Psoas muscle (tissue), 7 donors: ENCODE measurements at regions not wholly inside any gene's neighbourhood (a gene's known extent, or its start where the extent isn't known, plus 50 kb on each side); places are given as distances from the start of the nearest gene placed in this dataset.

Experiments used
- ATAC-seq, 4 donors: fragments of 200-7000 bp; cut with Tn5 transposase; one replicate each; pipeline ENCODE4 v1.9.1; 2020; ENCODE audit warnings: moderate library complexity in 3 of 4, mild to moderate bottlenecking in 2 of 4
- DNase-seq, 2 donors: peaks; one replicate each; pipeline ENCODE4 v3.0.0-alpha.2; 2020
- H3K27ac ChIP-seq: fragments of 200-600 bp; one replicate; pipeline ENCODE4 v1.8.0; 2022
- H3K27me3 ChIP-seq, 3 donors: fragments of 200-600 bp in 1 of 3; one replicate each; pipeline versions ENCODE4 v1.6.1 to v1.8.0; 2013 to 2022; ENCODE audit warnings: low read length in 2 of 3, mild to moderate bottlenecking in 2 of 3, moderate library complexity in 1 of 3; ENCODE audit not compliant: insufficient read depth in 3 of 3
- H3K36me3 ChIP-seq, 2 donors: fragments of 200-600 bp in 1 of 2; one replicate each; pipeline versions ENCODE4 v1.6.1 to v1.8.0; 2013 to 2022; ENCODE audit warnings: low read depth in 1 of 2, mild to moderate bottlenecking in 1 of 2, moderate library complexity in 1 of 2; ENCODE audit not compliant: insufficient read depth in 1 of 2
- H3K4me1 ChIP-seq: fragments of 200-600 bp; one replicate; pipeline ENCODE4 v1.8.0; 2022
- H3K4me3 ChIP-seq: fragments of 200-600 bp; one replicate; pipeline ENCODE4 v1.8.0; 2022; ENCODE audit warnings: mild to moderate bottlenecking
- H3K9me3 ChIP-seq: fragments of 200-600 bp; one replicate; pipeline ENCODE4 v1.8.0; 2022
- CTCF ChIP-seq: fragments of 200-600 bp; IDR thresholded peaks from one replicate; pipeline ENCODE4 v1.8.0; 2022; ENCODE audit warnings: antibody characterized with exemption
- WGBS, 3 donors: extraction: QIAGEN DNeasy Blood & Tissue Kit; methylation state at CpG; one replicate each; pipeline versions ENCODE4 v1.1.6 to v1.1.7; 2013; 5-methylcytosine and 5-hydroxymethylcytosine counted together
- intact Hi-C, 2 donors: fragments of 100-400 bp; cut with DNase I; formaldehyde crosslinking; loops; one replicate each; pipeline versions ENCODE4 v1.11.0 to v1.14.2; 2022
- donor health status: healthy with polysubstance abuse.
- donor health status: DM: no; HTN: no; CAD: no; lungs with moderate emphysema.
- donor health status: Bipolar disorder and iron deficiency.
- donor health status: healthy.
- donor health status: DM: yes; HTN: yes; CAD: no.
- donor health status: DM: no; HTN: no; CAD: no.
- donor health status: DM: yes; HTN: yes; CAD: no.

- intact Hi-C loops: no loop called here
- DNase-seq: no peak
- Histone ChIP-seq H3K27ac (no peak overlapping the region), H3K27me3 (no peaks in the 10 kb centered on the region), H3K4me3 (no peak overlapping the region), H3K4me1 (no peaks in the 10 kb centered on the region), H3K9me3 (no peaks in the 10 kb centered on the region), H3K36me3 (no peaks in the 10 kb centered on the region)
- 75 to 82% (median 76%) methylated on average over 3 of the region's 3 CpGs for WGBS, 3 donors
- TF ChIP-seq CTCF: no peak
- no peak for ATAC-seq
Measured at GRCh38 chr3:182592747-182593146, 200.6 kb upstream of the ATP11B start.

GRCh38 chr3:182596676-182597410 lies 196.5 kb upstream of the ATP11B start:
- Histone ChIP-seq H3K4me3 (no peak overlapping the region), H3K27ac (no peak overlapping the region), H3K9me3 (no peaks in the 10 kb centered on the region), H3K36me3 (no peaks in the 10 kb centered on the region), H3K4me1 (no peaks in the 10 kb centered on the region), H3K27me3 (no peaks in the 10 kb centered on the region)
- no peak for TF ChIP-seq CTCF
- intact Hi-C loops: no loop called here
- no peak for DNase-seq
- ATAC-seq: no peak
- WGBS, 3 donors: 82 to 83% (median 83%) methylated on average over 17 of the region's 17 CpGs

DNA sequence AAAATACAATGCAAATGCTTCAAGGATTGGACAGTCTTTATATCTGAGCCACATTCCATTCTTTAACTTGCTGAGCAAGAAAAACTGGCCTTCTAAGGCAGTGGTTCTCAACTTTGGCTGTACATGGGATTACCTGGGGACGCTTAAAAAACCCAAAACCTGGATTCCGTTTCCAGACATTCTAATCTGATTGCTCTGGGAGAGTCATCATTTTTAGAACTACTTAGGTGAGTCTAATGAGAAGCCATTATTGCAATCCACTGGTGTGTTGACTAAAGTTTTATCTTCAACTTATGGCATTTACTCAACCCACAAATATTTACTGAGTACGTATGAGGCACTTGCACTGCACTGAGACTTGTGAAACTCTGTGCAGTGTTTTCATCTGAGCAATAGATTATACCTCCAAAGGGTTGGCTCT lies 195.7 kb upstream of the ATP11B start:
- ATAC-seq (no peak), DNase-seq (no peak)
- WGBS, 3 donors: 88 to 90% (median 89%) methylated on average over 3 of the region's 3 CpGs
- Histone ChIP-seq H3K9me3 (no peaks in the 10 kb centered on the region), H3K4me3 (no peak overlapping the region), H3K27me3 (no peaks in the 10 kb centered on the region), H3K36me3 (no peaks in the 10 kb centered on the region), H3K4me1 (no peaks in the 10 kb centered on the region), H3K27ac (no peak overlapping the region)
- intact Hi-C loops: no loop called here
- no peak for TF ChIP-seq CTCF

- H3K4me1 ChIP-seq: no peaks in the 10 kb centered on the region
- DNase-seq (no peak), ATAC-seq (no peak)
- no peak overlapping the region for H3K4me3 ChIP-seq
- no peaks in the 10 kb centered on the region for H3K36me3 ChIP-seq
- no peak overlapping the region for H3K27ac ChIP-seq
- H3K9me3 ChIP-seq: no peaks in the 10 kb centered on the region
- WGBS, 3 donors: 47 to 66% (median 60%) methylated on average over 2 of the region's 2 CpGs
- TF ChIP-seq CTCF: no peak
- intact Hi-C loops: no loop called here
- no peaks in the 10 kb centered on the region for H3K27me3 ChIP-seq
Measured at GRCh38 chr3:182601597-182601996, 191.7 kb upstream of the ATP11B start.

DNA sequence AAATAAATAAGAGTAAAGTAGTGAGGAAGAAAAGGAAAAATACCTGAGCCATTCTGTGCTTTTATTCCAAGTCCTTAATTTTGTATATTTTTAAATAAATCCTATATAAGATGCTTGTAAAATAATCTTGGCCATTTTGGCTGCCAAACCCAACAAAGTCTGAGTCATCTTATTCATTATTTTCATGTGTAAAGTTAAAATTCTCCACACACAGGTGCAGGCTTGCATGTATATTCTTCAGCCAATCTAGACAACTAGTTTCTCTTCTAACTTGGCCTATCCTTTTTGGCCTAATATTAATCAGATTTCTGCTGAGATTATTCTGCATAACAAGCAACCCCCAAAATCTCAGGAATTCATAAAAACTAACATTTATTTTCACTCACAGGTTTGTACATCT lies 189.8 kb upstream of the ATP11B start:
- intact Hi-C loops: no loop called here
- H3K4me1 ChIP-seq: no peaks in the 10 kb centered on the region

More for the DNA sequence above, 189.8 kb upstream of the ATP11B start:
- ATAC-seq: no peak
- Histone ChIP-seq H3K27me3 (no peaks in the 10 kb centered on the region), H3K27ac (no peak overlapping the region), H3K4me3 (no peak overlapping the region), H3K9me3 (no peaks in the 10 kb centered on the region), H3K36me3 (no peaks in the 10 kb centered on the region)
- no peak for DNase-seq
- TF ChIP-seq CTCF: no peak
